Naive thymus-derived CD4-positive, alpha-beta T cell (primary cell): ENCODE measurements at regions not wholly inside any gene's neighbourhood (a gene's known extent, or its start where the extent isn't known, plus 50 kb on each side); places are given as distances from the start of the nearest gene placed in this dataset.

Source experiments
- ATAC-seq: fragments of 150-1000 bp; cut with Tn5 transposase; 2 replicates; pipeline ENCODE4 v1.10.0; 2021; ENCODE audit warnings: mild to moderate bottlenecking, moderate library complexity
- CTCF ChIA-PET: fragments of 350-600 bp; sonication (Branson Sonifier 250); formaldehyde crosslinking; loops from one replicate; lab custom pipeline; 2021; ENCODE audit warnings: antibody characterized with exemption; lab: Charles Lee
- POLR2A ChIA-PET: fragments of 350-600 bp; sonication (Branson Sonifier 250); formaldehyde crosslinking; loops from one replicate; lab custom pipeline; 2021; ENCODE audit warnings: antibody characterized with exemption, inconsistent platforms; lab: Charles Lee
- DNase-seq, 9 donors: peaks; one replicate each; pipeline versions ENCODE4 v3.0.0 to v3.0.0-alpha.2; 2020 to 2022; ENCODE audit warnings: mixed read lengths in 1 of 9
- H3K27ac ChIP-seq: one replicate; pipeline ENCODE4 v1.7.0; 2013; ENCODE audit warnings: mild to moderate bottlenecking, low read depth, low read length, moderate library complexity
- H3K27me3 ChIP-seq, 2 donors: one replicate each; pipeline ENCODE4 v1.7.0; 2013; ENCODE audit warnings: low read length in 2 of 2, mild to moderate bottlenecking in 2 of 2, moderate library complexity in 2 of 2; ENCODE audit not compliant: control insufficient read depth in 2 of 2, insufficient read depth in 2 of 2
- H3K36me3 ChIP-seq, 3 experiments: 1 replicate in 2 of 3; 2 replicates in 1 of 3; pipeline ENCODE4 v1.7.0; 2013; ENCODE audit warnings: low read length in 3 of 3, mild to moderate bottlenecking in 3 of 3, moderate library complexity in 1 of 3; ENCODE audit not compliant: insufficient read depth in 3 of 3, control insufficient read depth in 2 of 3
- H3K4me1 ChIP-seq, 2 donors: one replicate each; pipeline ENCODE4 v1.7.0; 2013; ENCODE audit warnings: low read length in 2 of 2, mild to moderate bottlenecking in 2 of 2, moderate library complexity in 1 of 2; ENCODE audit not compliant: control insufficient read depth in 2 of 2, insufficient read depth in 2 of 2
- H3K4me3 ChIP-seq: 2 replicates; pipeline ENCODE4 v1.7.0; 2013; ENCODE audit warnings: mild to moderate bottlenecking, low read length
- H3K9me3 ChIP-seq, 3 experiments: 1 replicate in 2 of 3; 2 replicates in 1 of 3; pipeline ENCODE4 v1.7.0; 2013; ENCODE audit warnings: low read length in 3 of 3; ENCODE audit not compliant: control insufficient read depth in 2 of 3
- H3K27ac Mint-ChIP-seq, 9 donors: one replicate each; pipeline ENCODE4 v1.8.0; 2020 to 2022; ENCODE audit warnings: mixed read lengths in 9 of 9, mild to moderate bottlenecking in 8 of 9, moderate library complexity in 5 of 9, inconsistent platforms in 2 of 9
- H3K27me3 Mint-ChIP-seq, 5 donors: one replicate each; pipeline ENCODE4 v1.8.0; 2021 to 2022; ENCODE audit warnings: mixed read lengths in 5 of 5, mild to moderate bottlenecking in 1 of 5
- H3K36me3 Mint-ChIP-seq, 5 donors: one replicate each; pipeline ENCODE4 v1.8.0; 2020 to 2022; ENCODE audit warnings: mixed read lengths in 5 of 5, mild to moderate bottlenecking in 3 of 5, inconsistent platforms in 1 of 5
- H3K4me1 Mint-ChIP-seq, 7 donors: one replicate each; pipeline ENCODE4 v1.8.0; 2020 to 2022; ENCODE audit warnings: mixed read lengths in 7 of 7, mild to moderate bottlenecking in 3 of 7, inconsistent platforms in 1 of 7
- H3K4me3 Mint-ChIP-seq, 10 donors: one replicate each; pipeline ENCODE4 v1.8.0; 2020 to 2022; ENCODE audit warnings: mild to moderate bottlenecking in 10 of 10, mixed read lengths in 10 of 10, moderate library complexity in 6 of 10, inconsistent platforms in 2 of 10
- H3K9me3 Mint-ChIP-seq, 11 donors: one replicate each; pipeline ENCODE4 v1.8.0; 2020 to 2022; ENCODE audit warnings: mixed read lengths in 11 of 11, mild to moderate bottlenecking in 4 of 11, inconsistent platforms in 1 of 11, moderate library complexity in 1 of 11
- intact Hi-C, 2 donors: fragments of 100-400 bp; cut with micrococcal nuclease; formaldehyde crosslinking; loops; one replicate each; pipeline ENCODE4 v1.15.1; 2023

DNA sequence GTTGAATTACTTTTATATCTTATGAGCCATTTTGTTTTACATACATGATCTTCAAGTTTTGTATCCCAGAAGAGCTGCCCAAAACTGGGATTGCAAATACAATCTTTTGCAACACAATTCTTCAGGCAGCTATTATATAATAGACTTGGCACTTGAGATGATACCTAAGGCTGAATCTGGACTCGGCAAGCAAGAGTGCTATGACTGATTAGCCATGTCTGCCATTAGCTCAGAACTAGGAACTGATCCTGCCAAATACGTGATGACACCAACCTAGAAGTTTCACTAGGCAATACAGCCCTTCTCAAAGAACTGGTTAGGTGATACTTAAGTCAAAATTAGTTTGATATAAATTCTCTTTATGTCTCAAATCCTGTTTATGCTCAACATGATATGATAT lies 619.6 kb downstream of the CPS1 start:
- H3K27me3 Mint-ChIP-seq, result no peaks in the 10 kb centered on the region
- no peak overlapping the region for H3K4me3 Mint-ChIP-seq
- intact Hi-C loops, result no loop called here
- H3K9me3 Mint-ChIP-seq, result peaks cover 0 to 4% (median 0%) of the 10 kb centered on the region in 11 donors
- H3K4me1 ChIP-seq, result no peaks in the 10 kb centered on the region
- CTCF ChIA-PET, result no interaction called here
- no peaks in the 10 kb centered on the region for H3K36me3 Mint-ChIP-seq
- no peaks in the 10 kb centered on the region for H3K27me3 ChIP-seq
- H3K4me1 Mint-ChIP-seq, result no peaks in the 10 kb centered on the region
- no peaks in the 10 kb centered on the region for H3K36me3 ChIP-seq
- H3K27ac Mint-ChIP-seq, result no peak overlapping the region
- DNase-seq (no peak), ATAC-seq (no peak)
- H3K9me3 ChIP-seq, result no peaks in the 10 kb centered on the region
- POLR2A ChIA-PET, result no interaction called here
- no peak overlapping the region for H3K4me3 ChIP-seq
- no peak overlapping the region for H3K27ac ChIP-seq

DNA sequence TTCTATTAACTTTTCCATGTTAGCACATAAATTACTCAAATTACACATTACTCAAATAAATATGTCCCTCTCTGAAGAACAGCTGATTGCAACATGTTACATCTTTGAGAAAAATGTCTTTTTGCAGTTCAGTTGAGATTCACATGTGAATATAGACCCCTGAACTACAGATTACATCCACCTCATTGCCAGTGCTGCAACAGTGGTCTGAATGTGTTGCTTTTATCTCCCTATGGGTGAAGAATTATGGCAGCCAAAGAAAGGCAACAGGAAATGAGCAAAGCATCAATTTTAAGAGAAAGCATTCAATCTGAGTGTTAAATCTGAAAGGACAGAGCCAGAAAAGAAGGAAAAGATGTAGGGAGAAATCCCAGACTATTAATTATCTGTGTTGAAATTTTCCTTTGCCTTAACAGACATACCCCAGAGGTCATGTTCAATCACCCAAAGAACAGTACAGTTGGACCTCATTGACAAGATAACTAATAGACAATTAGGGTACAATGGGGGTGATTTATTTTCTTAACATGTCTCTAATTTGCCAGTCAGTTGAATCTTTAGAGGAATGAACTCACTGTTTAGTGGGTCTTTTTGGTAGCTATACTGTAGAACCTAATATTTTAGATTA lies 620.2 kb downstream of the CPS1 start:
- intact Hi-C loops, result no loop called here
- ATAC-seq, result no peak
- no peak overlapping the region for H3K27ac Mint-ChIP-seq
- H3K9me3 Mint-ChIP-seq, result peaks cover 0 to 4% (median 0%) of the 10 kb centered on the region in 11 donors
- no peaks in the 10 kb centered on the region for H3K36me3 Mint-ChIP-seq
- Histone ChIP-seq H3K4me1 (no peaks in the 10 kb centered on the region), H3K27me3 (no peaks in the 10 kb centered on the region), H3K36me3 (no peaks in the 10 kb centered on the region), H3K27ac (no peak overlapping the region), H3K9me3 (no peaks in the 10 kb centered on the region), H3K4me3 (no peak overlapping the region)
- ChIA-PET CTCF (no interaction called here), POLR2A (no interaction called here)
- DNase-seq, result no peak
- no peaks in the 10 kb centered on the region for H3K27me3 Mint-ChIP-seq
- H3K4me1 Mint-ChIP-seq, result no peaks in the 10 kb centered on the region
- no peak overlapping the region for H3K4me3 Mint-ChIP-seq

DNA sequence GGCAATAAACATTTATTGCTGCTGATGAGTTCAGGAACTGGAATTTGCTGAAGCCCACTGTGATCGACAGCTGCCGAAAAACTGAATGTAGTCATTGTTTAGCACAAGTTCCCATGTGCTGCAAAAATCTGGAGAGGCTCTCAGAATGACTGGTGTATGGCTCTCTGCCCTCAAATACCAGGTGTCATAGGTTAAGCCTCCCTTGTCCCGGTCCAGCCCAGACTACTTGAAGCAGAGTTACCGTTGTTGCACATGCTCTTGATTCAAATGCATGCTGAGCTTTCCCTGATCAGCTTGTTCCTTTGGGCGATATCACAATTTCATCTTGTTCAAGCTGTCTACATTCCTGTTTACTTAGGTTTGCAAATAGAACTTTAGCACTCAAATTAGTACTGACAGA lies 625.2 kb downstream of the CPS1 start:
- Mint-ChIP-seq H3K4me1 (no peaks in the 10 kb centered on the region), H3K36me3 (no peaks in the 10 kb centered on the region), H3K27ac (no peak overlapping the region), H3K27me3 (no peaks in the 10 kb centered on the region), H3K9me3 (no peaks in the 10 kb centered on the region), H3K4me3 (no peak overlapping the region)
- no peak for ATAC-seq
- Histone ChIP-seq H3K27me3 (no peaks in the 10 kb centered on the region), H3K4me3 (no peak overlapping the region), H3K27ac (no peak overlapping the region), H3K9me3 (no peaks in the 10 kb centered on the region), H3K4me1 (no peaks in the 10 kb centered on the region), H3K36me3 (no peaks in the 10 kb centered on the region)
- POLR2A ChIA-PET, result no interaction called here
- intact Hi-C loops, result no loop called here
- DNase-seq, result no peak
- CTCF ChIA-PET, result no interaction called here

DNA sequence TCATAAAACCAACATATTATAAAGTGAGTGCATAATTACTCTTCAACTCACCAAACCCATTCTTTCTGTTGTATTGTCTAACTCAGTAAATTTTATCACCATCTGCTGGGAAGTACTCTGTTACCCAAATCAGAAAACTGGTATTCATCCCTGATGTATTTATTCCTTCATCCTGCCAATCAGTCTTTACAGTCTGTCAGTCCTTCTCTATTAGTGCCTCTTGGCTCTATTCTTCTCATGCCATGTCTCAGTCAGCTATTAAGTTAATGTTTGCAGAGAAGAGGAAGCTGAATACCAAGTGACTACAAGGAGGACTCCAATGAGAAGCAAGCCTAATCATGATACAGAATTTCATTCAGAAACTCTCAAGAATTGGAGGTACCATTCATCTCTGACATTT lies 631.2 kb downstream of the CPS1 start:
- Histone ChIP-seq H3K9me3 (no peaks in the 10 kb centered on the region), H3K4me3 (no peak overlapping the region), H3K27me3 (no peaks in the 10 kb centered on the region), H3K4me1 (no peaks in the 10 kb centered on the region), H3K36me3 (no peaks in the 10 kb centered on the region), H3K27ac (no peak overlapping the region)
- DNase-seq (no peak), ATAC-seq (no peak)
- intact Hi-C loops, result no loop called here
- Mint-ChIP-seq H3K27ac (no peak overlapping the region), H3K4me3 (no peak overlapping the region), H3K36me3 (no peaks in the 10 kb centered on the region), H3K4me1 (no peaks in the 10 kb centered on the region), H3K27me3 (no peaks in the 10 kb centered on the region), H3K9me3 (peaks cover 0 to 9% (median 0%) of the 10 kb centered on the region in 11 donors)
- ChIA-PET POLR2A (interaction anchor here (0.5 kb wide), 1 partner anchor 40 kb away, joined by 3 read pairs; no protein-coding TSS in a partner anchor), CTCF (no interaction called here)

- H3K4me3 ChIP-seq, result no peak overlapping the region
- intact Hi-C loops, result no loop called here
- peaks cover 0 to 16% (median 0%) of the 10 kb centered on the region in 11 donors for H3K9me3 Mint-ChIP-seq
- no peaks in the 10 kb centered on the region for H3K36me3 ChIP-seq
- POLR2A ChIA-PET, result no interaction called here
- CTCF ChIA-PET, result no interaction called here
- no peak overlapping the region for H3K27ac Mint-ChIP-seq
- H3K4me1 ChIP-seq, result no peaks in the 10 kb centered on the region
- no peaks in the 10 kb centered on the region for H3K36me3 Mint-ChIP-seq
- DNase-seq (no peak), ATAC-seq (no peak)
- H3K4me3 Mint-ChIP-seq, result no peak overlapping the region
- H3K9me3 ChIP-seq, result no peaks in the 10 kb centered on the region
- H3K27ac ChIP-seq, result no peak overlapping the region
- H3K4me1 Mint-ChIP-seq, result no peaks in the 10 kb centered on the region
- no peaks in the 10 kb centered on the region for H3K27me3 Mint-ChIP-seq
- H3K27me3 ChIP-seq, result no peaks in the 10 kb centered on the region
Observed at GRCh38 chr2:211203986-211204385, 647.6 kb downstream of the CPS1 start.

DNA sequence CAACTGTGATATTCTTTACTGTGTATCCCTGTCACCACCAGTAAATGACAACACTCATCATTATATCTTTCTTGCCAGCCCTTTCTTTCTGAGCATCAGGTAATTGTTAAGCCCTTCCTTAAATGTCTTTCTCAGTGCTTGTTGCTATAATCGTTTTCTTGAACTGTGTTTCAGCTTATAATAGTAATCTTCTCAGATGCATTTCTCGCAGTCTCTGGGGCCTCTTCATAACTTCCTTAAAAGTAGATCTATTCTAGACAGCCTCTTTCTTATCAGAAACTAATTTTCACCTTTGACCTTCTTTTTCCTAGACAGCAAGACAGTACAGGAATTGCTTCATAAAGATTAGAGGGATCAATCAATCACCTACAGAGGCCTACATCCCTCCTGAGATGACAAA lies 648.1 kb downstream of the CPS1 start:
- no peaks in the 10 kb centered on the region for H3K4me1 ChIP-seq
- CTCF ChIA-PET, result no interaction called here
- no peak overlapping the region for H3K4me3 ChIP-seq
- DNase-seq (no peak), ATAC-seq (no peak)
- H3K9me3 ChIP-seq, result no peaks in the 10 kb centered on the region
- Mint-ChIP-seq H3K36me3 (no peaks in the 10 kb centered on the region), H3K27me3 (no peaks in the 10 kb centered on the region), H3K4me3 (no peak overlapping the region), H3K4me1 (no peaks in the 10 kb centered on the region), H3K9me3 (peaks cover 0 to 16% (median 0%) of the 10 kb centered on the region in 11 donors), H3K27ac (no peak overlapping the region)
- intact Hi-C loops, result no loop called here
- no peaks in the 10 kb centered on the region for H3K36me3 ChIP-seq
- POLR2A ChIA-PET, result no interaction called here
- no peaks in the 10 kb centered on the region for H3K27me3 ChIP-seq
- no peak overlapping the region for H3K27ac ChIP-seq

GRCh38 chr2:211204902-211205301 lies 648.5 kb downstream of the CPS1 start:
- Histone ChIP-seq H3K27me3 (no peaks in the 10 kb centered on the region), H3K27ac (no peak overlapping the region), H3K4me3 (no peak overlapping the region), H3K4me1 (no peaks in the 10 kb centered on the region), H3K36me3 (no peaks in the 10 kb centered on the region), H3K9me3 (no peaks in the 10 kb centered on the region)
- H3K36me3 Mint-ChIP-seq, result no peaks in the 10 kb centered on the region
- intact Hi-C loops, result no loop called here
- no peaks in the 10 kb centered on the region for H3K4me1 Mint-ChIP-seq
- no peak overlapping the region for H3K4me3 Mint-ChIP-seq
- ATAC-seq, result no peak
- ChIA-PET POLR2A (no interaction called here), CTCF (no interaction called here)
- peaks cover 0 to 16% (median 0%) of the 10 kb centered on the region in 11 donors for H3K9me3 Mint-ChIP-seq
- H3K27me3 Mint-ChIP-seq, result no peaks in the 10 kb centered on the region
- no peak for DNase-seq
- no peak overlapping the region for H3K27ac Mint-ChIP-seq
